GM19043 (cell line): ENCODE measurements at regions not wholly inside any gene's neighbourhood (a gene's known extent, or its start where the extent isn't known, plus 50 kb on each side); places are given as distances from the start of the nearest gene placed in this dataset.
"Not testable (repeated sequence)": the region's sequence is repeated elsewhere in the genome, so short reads cannot be mapped to it uniquely, and the experiment has no call there.

Source experiments
- ATAC-seq: cut with Tn5 transposase; IDR thresholded peaks from one replicate; pipeline ENCODE4 v1.9.1; 2021; ENCODE audit warnings: low read depth; ENCODE audit not compliant: unreplicated experiment

- ATAC-seq, result no peak
Observed at GRCh38 chrX:42290608-42291007, 367.3 kb upstream of the CASK start.

DNA sequence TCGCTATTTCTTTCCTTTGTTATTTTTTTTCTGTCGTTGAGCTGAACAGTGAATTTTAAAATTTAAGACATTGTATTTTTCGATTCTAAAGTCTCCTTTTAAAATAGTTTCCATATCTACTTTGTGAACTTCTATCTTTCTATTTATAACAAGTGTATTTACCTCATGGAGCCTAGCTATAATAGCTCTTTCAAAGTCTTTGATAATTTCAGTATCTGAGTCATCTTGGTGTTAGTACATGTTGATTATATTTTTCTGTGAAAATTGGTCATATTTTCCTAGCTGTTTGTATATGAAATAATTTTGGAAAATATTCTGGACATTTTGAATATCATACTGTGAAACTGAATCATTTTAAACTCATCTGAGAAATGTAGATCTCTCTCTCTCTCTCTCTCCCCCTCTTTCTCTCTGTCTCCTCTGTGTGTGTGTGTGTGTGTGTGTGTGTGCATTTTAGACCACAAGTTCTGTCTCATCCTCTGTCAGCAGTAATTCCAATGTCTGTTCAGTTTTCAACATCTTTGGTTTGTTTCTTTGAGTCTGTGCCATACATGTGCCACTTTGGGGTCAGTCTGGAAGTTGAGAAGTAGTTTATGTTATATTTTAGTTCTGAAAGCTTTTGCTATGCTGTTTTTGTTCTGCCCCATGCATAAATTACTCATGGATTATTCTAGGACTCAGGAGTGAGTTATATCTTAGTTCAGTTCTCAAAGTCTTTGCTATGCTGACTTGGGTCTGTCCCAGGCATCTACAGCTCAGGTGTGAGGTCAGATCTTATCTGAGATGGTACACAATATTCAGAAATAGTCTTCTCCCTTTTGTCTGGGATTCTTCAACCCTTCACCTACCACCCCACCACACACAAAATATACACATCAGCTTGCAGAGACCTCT, 366.4 kb upstream of the CASK start:
- no peak for ATAC-seq

- not testable (repeated sequence) for ATAC-seq
Observed at GRCh38 chrX:42285681-42286080, 362.3 kb upstream of the CASK start.

DNA sequence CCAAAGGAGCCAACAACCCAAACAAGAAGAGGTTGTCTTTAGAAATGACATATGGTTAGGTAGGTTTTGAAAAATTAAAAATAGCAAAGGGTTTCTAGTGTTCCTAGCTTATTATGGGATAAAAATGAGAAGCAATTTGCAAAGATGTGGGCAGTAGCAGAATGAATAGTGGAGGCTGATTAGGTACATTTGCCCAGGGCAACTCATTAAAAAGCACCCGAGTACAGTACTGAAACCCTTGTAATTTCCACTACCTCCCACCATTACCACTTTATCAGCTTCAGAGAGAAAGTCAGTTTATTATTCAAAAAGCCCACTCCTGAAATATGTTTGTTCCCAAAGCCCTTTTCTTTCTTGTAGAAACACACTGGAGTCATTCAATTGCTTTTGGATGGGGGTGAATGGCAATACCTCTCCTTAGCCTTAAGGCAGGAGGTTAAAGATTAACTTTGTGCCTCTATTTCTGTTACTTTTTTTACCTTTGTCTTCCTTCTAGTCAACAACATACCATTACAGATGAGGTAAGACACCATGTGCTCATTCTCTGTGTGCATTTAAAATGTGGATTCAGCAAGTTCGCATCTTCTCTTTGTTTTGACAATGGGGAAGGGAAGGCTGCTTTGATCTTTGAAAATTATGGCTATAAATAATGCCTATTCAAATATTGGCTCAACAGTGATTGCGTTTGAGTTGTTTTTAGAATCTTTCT, 353.8 kb upstream of the CASK start:
- no peak for ATAC-seq

- no peak for ATAC-seq
Observed at GRCh38 chrX:42274151-42274550, 350.8 kb upstream of the CASK start.

DNA sequence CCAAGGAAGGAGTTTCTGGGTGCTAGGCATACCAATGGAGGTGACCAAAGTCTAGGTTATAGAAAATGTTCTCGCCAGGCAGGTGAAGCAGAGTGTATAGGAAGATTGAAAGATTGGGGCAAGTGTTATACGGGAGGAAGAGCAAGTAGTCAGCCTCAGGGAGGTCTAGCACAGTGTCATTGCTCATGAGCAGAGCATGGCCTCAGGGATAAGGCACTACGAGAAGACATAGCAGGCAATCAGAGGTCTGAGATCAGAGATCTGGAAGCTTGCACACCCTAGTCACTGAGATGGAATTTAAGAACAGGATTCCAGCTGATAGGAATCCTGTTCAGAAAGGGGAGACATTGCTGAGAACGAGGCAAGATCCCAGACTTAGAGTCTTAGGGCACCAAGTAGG, 350.0 kb upstream of the CASK start:
- no peak for ATAC-seq

DNA sequence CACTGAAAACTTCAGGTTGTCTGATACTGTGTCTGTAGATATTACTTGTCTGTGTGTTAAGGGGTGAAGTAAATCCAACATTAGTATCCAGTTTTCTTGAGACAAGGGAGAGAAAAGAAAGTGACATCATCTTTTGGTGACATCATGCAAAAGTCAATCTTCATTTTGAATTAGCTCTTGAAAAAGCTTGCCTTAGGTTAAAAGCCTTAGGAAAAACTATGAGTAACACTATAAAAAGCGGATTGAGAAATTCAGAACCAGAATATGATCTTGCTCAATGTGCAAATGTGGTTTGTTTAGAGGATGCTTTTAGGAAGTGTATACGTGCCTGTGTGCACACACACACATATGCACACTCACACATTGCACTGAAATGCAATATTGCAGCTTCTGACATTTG, 345.8 kb upstream of the CASK start:
- ATAC-seq, result no peak

DNA sequence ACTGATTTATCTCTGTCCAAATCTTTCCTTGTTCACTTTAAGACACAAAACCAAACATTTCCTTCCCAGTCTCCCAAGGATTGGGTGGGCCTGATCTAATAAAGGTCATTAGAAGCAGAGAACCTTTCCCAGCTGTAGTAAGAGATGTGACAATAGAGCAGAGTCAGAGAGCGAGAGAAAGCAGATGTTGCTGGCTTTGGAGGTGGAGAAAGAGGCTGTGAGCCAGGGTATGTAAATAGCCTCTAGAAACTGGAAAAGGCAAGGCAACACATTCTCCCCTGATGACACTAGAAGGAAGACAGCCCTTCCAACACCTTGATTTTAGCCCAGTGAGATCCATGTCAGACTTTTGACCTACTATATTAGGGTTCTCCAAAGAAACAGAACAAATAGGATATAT, 337.5 kb upstream of the CASK start:
- ATAC-seq, result no peak

GRCh38 chrX:42248226-42248625, 324.9 kb upstream of the CASK start:
- no peak for ATAC-seq

- no peak for ATAC-seq
Observed at GRCh38 chrX:42247241-42247640, 323.9 kb upstream of the CASK start.

DNA sequence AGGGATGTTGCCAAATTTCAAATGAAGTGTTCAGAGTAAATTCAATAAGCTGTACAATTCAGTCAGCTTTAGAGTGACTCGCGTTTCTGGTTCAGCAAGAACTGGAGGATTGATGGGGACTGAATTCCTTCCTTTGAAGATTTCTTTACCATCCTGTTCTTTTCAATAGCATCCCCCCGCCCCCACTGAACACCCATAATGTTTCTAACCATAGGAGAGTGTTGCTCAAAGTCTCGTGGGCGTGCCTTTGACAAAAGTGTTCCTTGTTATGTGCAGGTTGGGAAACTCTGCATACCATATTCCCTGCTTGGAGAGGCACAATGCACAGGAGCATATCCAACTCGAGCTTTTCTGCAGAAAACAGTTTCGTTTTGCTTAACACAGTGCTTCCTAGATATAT, 323.5 kb upstream of the CASK start:
- ATAC-seq, result no peak

DNA sequence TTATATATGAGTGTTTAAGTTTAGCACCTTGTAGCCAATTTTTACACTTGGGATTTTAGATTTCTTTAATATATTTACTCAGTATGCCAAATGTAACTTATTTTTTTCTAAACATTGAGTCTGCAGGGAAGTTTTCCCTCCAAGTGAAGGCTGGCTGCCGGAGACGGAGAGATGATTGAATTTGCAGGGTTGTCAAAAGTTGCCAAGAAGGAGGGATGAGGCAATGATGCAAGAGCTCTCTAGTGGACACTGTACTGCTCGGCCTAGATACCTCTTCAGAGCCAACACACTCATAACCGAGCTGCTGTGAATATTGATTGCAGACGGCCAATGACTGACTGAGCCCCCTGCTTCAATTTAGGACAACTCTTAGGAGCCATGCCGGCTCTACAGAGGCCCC, 318.6 kb upstream of the CASK start:
- ATAC-seq, result no peak

- no peak for ATAC-seq
Observed at GRCh38 chrX:42241421-42241820, 318.1 kb upstream of the CASK start.

- ATAC-seq, result no peak
Observed at GRCh38 chrX:42237956-42238355, 314.6 kb upstream of the CASK start.

- no peak for ATAC-seq
Observed at GRCh38 chrX:42229533-42229932, 306.2 kb upstream of the CASK start.

GRCh38 chrX:42220666-42221065, 297.3 kb upstream of the CASK start:
- no peak for ATAC-seq

DNA sequence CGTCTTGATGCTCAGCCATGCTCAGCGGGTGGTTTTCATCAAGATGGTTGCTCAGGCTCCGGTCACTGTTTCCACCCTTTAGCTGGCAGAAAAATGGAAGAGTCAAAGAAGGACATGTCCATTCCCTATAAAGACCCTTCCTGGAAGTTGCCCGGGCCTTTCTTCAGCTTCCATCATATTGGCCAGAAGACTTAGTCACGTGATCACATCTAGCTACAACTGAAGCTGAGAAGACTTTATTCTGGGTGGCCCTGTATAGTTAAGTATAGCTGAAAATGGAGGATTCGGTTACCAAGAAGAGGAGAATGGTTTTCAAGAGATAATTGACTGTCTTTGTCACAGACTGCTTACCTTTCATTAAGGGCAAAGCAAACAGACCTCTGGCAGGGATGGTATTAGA, 296.7 kb upstream of the CASK start:
- no peak for ATAC-seq

DNA sequence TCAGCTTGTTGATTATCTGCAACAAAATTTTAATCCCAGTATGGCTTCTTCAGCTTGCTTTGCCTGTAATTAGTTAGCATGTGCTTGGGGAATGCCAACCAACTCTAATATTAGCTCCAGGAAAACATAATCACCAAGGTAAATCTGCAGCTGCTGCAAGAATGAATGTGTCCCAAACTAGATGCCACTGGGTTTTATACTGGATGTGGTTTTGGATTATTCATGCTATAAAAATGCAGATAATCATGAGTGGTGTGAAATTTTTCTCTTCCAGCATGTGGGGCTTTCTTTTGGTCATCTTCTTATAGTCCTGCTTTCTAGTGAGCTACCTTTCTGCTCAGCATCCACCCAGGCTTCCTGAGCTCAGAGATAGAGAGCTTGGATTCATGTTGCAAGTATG, 295.9 kb upstream of the CASK start:
- ATAC-seq, result no peak

- no peak for ATAC-seq
Observed at GRCh38 chrX:42195506-42195905, 272.2 kb upstream of the CASK start.

DNA sequence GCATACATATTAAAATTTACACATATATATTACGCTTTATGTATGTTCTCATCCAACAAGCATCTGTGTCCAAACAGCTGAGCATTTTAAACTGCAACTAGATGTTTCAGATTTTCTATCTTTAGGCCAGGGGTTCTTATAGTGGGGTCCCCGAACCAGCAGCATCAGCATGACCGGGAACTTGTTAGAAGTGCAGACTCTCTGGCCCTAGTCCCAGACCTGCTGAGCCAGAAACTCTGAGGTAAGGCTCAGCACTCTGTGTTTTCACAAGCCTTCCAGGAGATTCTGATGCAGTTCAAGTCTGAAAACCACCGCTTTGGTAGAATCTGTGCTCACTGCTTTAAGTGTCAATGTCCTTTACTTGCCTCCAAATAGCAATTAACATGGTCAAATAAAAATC, 266.2 kb upstream of the CASK start:
- no peak for ATAC-seq

DNA sequence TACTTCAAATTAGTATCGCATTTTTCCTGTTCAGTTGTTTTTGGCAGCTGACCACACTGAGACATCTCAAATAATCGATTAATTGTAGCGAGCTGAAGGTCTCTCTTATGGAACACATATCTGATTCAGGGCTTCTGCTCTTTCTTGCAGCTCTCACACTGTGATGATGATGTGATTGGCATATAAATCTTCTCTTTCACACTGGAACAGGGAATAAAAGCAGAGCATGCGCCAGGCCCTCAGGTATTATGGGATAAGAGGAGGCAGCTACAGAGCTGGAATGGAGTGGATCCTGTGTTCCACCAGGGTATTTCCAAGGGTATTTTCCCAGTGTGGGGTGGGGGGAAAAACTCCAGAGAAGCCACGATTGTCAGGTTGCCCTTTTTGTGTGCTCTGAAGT, 265.4 kb upstream of the CASK start:
- no peak for ATAC-seq

GRCh38 chrX:42176789-42177188, 253.4 kb upstream of the CASK start:
- ATAC-seq, result no peak
